Psoas muscle (tissue), 7 donors: ENCODE measurements at regions not wholly inside any gene's neighbourhood (a gene's known extent, or its start where the extent isn't known, plus 50 kb on each side); places are given as distances from the start of the nearest gene placed in this dataset.

Source experiments
- ATAC-seq, 4 donors: fragments of 200-7000 bp; cut with Tn5 transposase; one replicate each; pipeline ENCODE4 v1.9.1; 2020; ENCODE audit warnings: moderate library complexity in 3 of 4, mild to moderate bottlenecking in 2 of 4
- DNase-seq, 2 donors: peaks; one replicate each; pipeline ENCODE4 v3.0.0-alpha.2; 2020
- H3K27ac ChIP-seq: fragments of 200-600 bp; one replicate; pipeline ENCODE4 v1.8.0; 2022
- H3K27me3 ChIP-seq, 3 donors: fragments of 200-600 bp in 1 of 3; one replicate each; pipeline versions ENCODE4 v1.6.1 to v1.8.0; 2013 to 2022; ENCODE audit warnings: low read length in 2 of 3, mild to moderate bottlenecking in 2 of 3, moderate library complexity in 1 of 3; ENCODE audit not compliant: insufficient read depth in 3 of 3
- H3K36me3 ChIP-seq, 2 donors: fragments of 200-600 bp in 1 of 2; one replicate each; pipeline versions ENCODE4 v1.6.1 to v1.8.0; 2013 to 2022; ENCODE audit warnings: low read depth in 1 of 2, mild to moderate bottlenecking in 1 of 2, moderate library complexity in 1 of 2; ENCODE audit not compliant: insufficient read depth in 1 of 2
- H3K4me1 ChIP-seq: fragments of 200-600 bp; one replicate; pipeline ENCODE4 v1.8.0; 2022
- H3K4me3 ChIP-seq: fragments of 200-600 bp; one replicate; pipeline ENCODE4 v1.8.0; 2022; ENCODE audit warnings: mild to moderate bottlenecking
- H3K9me3 ChIP-seq: fragments of 200-600 bp; one replicate; pipeline ENCODE4 v1.8.0; 2022
- WGBS, 3 donors: extraction: QIAGEN DNeasy Blood & Tissue Kit; methylation state at CpG; one replicate each; pipeline versions ENCODE4 v1.1.6 to v1.1.7; 2013; 5-methylcytosine and 5-hydroxymethylcytosine counted together
- intact Hi-C, 2 donors: fragments of 100-400 bp; cut with DNase I; formaldehyde crosslinking; loops; one replicate each; pipeline versions ENCODE4 v1.11.0 to v1.14.2; 2022
- TF ChIP-seq, protein P1 (sequence below): fragments of 200-600 bp; IDR thresholded peaks from one replicate; pipeline ENCODE4 v1.8.0; 2022; ENCODE audit warnings: antibody characterized with exemption
- donor health status: healthy with polysubstance abuse.
- donor health status: DM: no; HTN: no; CAD: no; lungs with moderate emphysema.
- donor health status: Bipolar disorder and iron deficiency.
- donor health status: healthy.
- donor health status: DM: yes; HTN: yes; CAD: no.
- donor health status: DM: no; HTN: no; CAD: no.
- donor health status: DM: yes; HTN: yes; CAD: no.

DNA sequence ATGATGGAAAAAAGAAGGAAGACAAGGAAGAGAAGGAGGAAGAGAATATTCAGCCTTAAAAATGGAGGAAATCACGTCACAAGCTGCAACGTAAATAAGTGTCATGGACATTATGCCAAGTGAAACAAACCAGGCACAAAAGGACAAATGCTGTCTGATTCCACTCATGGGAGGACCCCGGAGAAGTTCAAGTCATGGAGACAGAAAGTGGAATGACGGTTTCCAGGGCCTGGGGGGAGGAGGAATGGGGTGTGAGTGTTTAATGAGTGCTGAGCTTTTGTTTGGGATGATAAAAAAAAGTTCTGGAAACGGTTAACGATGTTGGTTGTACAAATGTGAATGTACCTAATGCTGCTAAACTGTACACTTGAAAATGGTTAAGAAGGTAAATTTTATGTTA, 439.5 kb downstream of the GADD45G start:
- ATAC-seq (no peak), DNase-seq (no peak)
- no peaks in the 10 kb centered on the region for H3K9me3 ChIP-seq
- H3K4me1 ChIP-seq, result no peaks in the 10 kb centered on the region
- H3K27ac ChIP-seq, result no peak overlapping the region
- H3K27me3 ChIP-seq, result no peaks in the 10 kb centered on the region
- 81 to 84% (median 83%) methylated on average over 6 of the region's 6 CpGs for WGBS, 3 donors
- no peak overlapping the region for H3K4me3 ChIP-seq
- intact Hi-C loops, result no loop called here
- TF ChIP-seq, protein P1, sequence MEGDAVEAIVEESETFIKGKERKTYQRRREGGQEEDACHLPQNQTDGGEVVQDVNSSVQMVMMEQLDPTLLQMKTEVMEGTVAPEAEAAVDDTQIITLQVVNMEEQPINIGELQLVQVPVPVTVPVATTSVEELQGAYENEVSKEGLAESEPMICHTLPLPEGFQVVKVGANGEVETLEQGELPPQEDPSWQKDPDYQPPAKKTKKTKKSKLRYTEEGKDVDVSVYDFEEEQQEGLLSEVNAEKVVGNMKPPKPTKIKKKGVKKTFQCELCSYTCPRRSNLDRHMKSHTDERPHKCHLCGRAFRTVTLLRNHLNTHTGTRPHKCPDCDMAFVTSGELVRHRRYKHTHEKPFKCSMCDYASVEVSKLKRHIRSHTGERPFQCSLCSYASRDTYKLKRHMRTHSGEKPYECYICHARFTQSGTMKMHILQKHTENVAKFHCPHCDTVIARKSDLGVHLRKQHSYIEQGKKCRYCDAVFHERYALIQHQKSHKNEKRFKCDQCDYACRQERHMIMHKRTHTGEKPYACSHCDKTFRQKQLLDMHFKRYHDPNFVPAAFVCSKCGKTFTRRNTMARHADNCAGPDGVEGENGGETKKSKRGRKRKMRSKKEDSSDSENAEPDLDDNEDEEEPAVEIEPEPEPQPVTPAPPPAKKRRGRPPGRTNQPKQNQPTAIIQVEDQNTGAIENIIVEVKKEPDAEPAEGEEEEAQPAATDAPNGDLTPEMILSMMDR, result no peak
- H3K36me3 ChIP-seq, result no peaks in the 10 kb centered on the region

DNA sequence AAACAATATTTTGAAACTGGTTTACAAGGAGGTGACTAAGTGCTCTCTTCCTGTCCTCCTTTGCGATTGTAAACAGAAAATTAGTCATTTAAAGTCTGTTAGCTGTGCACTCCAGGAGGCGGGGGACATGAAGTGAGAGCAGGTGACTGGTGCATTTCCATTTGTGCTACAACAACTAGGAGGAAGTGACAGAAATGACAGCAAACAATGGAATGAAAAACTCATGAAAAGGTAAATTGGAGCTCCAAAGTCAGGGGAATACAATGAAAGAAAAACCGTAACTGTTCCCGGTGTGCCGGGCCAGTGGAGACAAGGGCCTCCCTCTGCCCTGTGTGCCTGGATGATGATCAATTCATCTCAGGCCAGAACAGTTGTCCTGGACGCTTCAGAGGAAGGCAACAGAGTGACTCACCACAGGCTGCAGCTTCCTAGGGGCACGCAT, 439.9 kb downstream of the GADD45G start:
- TF ChIP-seq, protein P1, result no peak
- no peak overlapping the region for H3K27ac ChIP-seq
- H3K36me3 ChIP-seq, result no peaks in the 10 kb centered on the region
- intact Hi-C loops, result no loop called here
- no peaks in the 10 kb centered on the region for H3K27me3 ChIP-seq
- ATAC-seq, result peak in 3 of 4 donors; percentile 64 to 78 (median 72)
- no peaks in the 10 kb centered on the region for H3K4me1 ChIP-seq
- no peak for DNase-seq
- H3K9me3 ChIP-seq, result no peaks in the 10 kb centered on the region
- no peak overlapping the region for H3K4me3 ChIP-seq
- 47 to 67% (median 50%) methylated on average over 7 of the region's 7 CpGs for WGBS, 3 donors

DNA sequence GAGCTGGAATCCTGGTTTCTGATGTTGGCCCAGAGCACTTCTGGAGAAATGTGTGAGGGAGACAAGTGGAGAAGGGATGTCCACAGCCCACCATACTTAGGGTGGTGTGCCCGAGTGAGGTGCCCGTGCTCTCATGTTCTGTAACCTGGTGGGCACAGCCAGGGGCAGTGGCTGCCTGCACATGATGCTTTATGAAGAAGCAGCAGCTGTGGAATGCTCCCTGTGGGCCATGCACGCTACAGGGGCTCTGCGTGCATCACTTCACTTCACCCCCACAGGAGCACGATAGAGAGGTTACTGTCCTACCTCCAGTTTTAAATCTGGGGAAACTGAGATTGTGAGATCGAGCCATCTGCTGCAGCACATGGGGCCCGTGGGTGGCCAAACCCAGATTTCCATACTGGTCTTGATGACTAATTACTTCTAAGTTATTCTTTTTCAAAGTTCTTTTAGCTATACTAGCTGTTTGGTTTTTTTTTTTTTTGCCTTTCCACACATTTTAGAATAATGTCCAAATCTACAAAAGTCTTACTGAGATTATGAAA, 441.6 kb downstream of the GADD45G start:
- no peak overlapping the region for H3K27ac ChIP-seq
- DNase-seq (no peak), ATAC-seq (no peak)
- no peaks in the 10 kb centered on the region for H3K36me3 ChIP-seq
- no peaks in the 10 kb centered on the region for H3K27me3 ChIP-seq
- intact Hi-C loops, result no loop called here
- H3K9me3 ChIP-seq, result no peaks in the 10 kb centered on the region
- H3K4me3 ChIP-seq, result no peak overlapping the region
- TF ChIP-seq, protein P1, result no peak
- WGBS, 3 donors, result 82 to 90% (median 86%) methylated on average over 7 of the region's 7 CpGs
- no peaks in the 10 kb centered on the region for H3K4me1 ChIP-seq

DNA sequence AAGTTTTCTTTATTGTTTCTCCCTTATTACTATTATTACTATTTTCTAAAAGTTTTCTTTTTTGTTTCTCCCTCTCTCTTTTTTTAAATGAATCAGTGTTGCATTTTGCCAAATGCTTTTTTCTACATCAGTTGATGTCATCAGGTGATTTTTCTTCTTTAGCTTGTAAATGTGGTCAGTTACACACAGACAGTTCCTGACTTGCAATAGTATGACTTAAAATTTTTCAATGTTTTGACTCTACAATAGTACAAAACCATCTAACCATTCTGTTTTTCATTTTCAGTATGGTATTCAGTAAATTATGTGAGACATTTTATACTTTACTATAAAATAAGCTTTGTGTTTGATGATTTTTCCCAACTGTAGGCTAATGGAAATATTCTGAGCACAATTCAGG, 443.0 kb downstream of the GADD45G start:
- H3K9me3 ChIP-seq, result no peaks in the 10 kb centered on the region
- no peaks in the 10 kb centered on the region for H3K27me3 ChIP-seq
- intact Hi-C loops, result no loop called here
- no peak overlapping the region for H3K4me3 ChIP-seq
- DNase-seq (no peak), ATAC-seq (no peak)
- H3K4me1 ChIP-seq, result no peaks in the 10 kb centered on the region
- TF ChIP-seq, protein P1, result no peak
- H3K36me3 ChIP-seq, result no peaks in the 10 kb centered on the region
- H3K27ac ChIP-seq, result no peak overlapping the region

DNA sequence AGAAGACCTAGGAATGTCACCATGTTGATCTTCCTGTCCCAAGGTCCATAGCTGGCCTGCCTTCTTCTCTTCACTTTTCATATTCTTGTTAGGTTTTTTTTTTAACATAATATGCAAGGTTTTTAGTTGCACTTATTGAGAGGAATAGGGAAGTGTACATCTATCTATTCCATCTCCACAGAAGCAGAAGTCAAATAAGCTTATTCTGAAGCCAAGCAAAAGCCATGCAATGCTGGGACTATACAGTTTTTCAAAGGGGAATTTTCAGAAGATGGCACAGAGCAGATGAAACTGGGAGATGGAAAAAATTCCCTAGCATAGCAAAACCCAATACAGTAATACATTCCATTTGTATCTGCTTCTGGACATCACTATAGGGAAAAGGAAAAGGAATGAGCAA, 447.6 kb downstream of the GADD45G start:
- TF ChIP-seq, protein P1, result no peak
- no peaks in the 10 kb centered on the region for H3K4me1 ChIP-seq
- ATAC-seq, result no peak

More for the DNA sequence above, 447.6 kb downstream of the GADD45G start:
- Histone ChIP-seq H3K9me3 (no peaks in the 10 kb centered on the region), H3K27ac (no peak overlapping the region), H3K36me3 (no peaks in the 10 kb centered on the region), H3K4me3 (no peak overlapping the region), H3K27me3 (no peaks in the 10 kb centered on the region)
- DNase-seq, result no peak
- intact Hi-C loops, result no loop called here
